ENCODE measurements at regions not wholly inside any gene's neighbourhood (a gene's known extent, or its start where the extent isn't known, plus 50 kb on each side); places are given as distances from the start of the nearest gene placed in this dataset.
"Not testable (repeated sequence)": the region's sequence is repeated elsewhere in the genome, so short reads cannot be mapped to it uniquely, and the experiment has no call there.

DNA sequence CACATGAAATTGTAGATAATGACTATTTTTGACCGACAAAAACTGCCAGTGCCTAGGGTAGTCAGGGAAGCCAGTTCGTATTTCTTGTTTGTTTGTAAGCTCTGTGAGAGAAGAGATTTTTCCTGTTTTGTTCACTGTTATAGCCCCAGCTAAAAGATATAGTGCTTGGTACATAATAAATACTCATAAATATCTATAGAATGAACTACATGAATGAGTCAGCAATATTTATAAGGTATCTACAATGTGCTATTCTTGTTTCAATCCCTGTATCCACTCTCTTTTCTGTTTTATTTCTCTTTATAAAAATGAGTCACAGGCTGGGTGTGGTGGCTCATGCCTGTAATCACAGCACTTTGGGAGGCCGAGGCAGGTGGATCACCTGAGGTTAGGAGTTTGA lies 275.6 kb upstream of the FANCL start:
- no peak for DNase-seq (ENCODE audit: low read depth, low spot score)

GRCh38 chr2:58515827-58516573 lies 274.9 kb upstream of the FANCL start:
- DNase-seq (ENCODE audit: low read depth, low spot score): no peak

DNA sequence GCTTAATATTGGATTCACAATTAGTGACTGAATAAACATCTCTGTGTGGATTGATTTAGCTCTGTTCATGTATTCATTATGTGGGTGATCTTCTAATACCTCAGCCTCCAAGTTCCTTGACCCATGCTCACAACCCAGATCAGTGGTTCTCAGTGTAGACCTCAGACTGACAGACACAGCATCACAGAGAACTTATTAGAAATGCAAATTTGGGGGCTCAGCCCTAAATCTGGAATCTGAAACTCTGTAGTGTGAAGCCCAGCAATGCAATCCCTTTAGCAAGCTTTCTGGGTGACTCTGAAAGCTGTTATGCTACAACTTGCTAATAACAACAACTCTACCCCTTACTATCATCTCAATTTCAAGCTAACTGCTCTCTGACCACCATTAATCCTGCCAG lies 273.1 kb upstream of the FANCL start:
- DNase-seq (ENCODE audit: low read depth, low spot score): no peak

DNA sequence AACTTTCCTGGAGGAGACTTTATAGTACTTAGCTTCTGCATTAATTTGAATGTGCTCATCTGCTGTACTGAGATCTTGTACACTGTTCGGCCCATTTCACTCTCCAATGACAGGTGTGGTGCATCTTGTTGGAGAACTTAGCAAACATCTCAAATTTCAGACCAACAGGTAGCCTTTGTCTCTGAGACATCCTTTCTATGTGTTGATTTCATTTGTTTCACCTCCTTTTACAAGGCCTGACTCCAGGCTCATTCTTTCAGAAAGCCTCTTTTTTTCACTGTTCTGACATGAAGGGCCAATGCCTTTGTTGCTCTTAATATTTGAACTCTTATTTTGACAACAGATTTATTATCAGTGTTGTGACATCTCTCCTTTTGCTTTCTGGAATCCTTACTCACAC lies 271.8 kb upstream of the FANCL start:
- no peak for DNase-seq (ENCODE audit: low read depth, low spot score)

DNA sequence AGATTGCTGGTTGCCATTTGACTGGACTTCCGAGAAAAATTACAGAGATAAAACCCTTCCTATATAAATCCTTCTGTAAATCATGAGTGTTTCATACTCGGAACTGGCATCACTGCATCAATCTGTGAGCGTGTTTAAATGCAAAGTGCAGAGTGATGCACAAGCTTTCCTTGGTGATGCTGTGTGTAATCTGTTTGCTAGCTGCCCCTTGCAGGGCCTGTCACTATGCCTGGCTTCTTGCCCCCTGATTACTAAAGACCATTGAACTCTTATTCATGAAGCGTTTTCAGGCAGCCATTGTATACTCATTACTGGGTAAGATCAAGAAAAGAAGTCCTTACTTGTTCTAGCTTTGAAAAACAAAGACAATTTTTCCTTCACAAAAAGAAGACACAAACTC lies 266.9 kb upstream of the FANCL start:
- DNase-seq (ENCODE audit: low read depth, low spot score): no peak

- DNase-seq (ENCODE audit: low read depth, low spot score): no peak
These were observed 262.8 kb upstream of the FANCL start for GRCh38 chr2:58503918-58504317.

DNA sequence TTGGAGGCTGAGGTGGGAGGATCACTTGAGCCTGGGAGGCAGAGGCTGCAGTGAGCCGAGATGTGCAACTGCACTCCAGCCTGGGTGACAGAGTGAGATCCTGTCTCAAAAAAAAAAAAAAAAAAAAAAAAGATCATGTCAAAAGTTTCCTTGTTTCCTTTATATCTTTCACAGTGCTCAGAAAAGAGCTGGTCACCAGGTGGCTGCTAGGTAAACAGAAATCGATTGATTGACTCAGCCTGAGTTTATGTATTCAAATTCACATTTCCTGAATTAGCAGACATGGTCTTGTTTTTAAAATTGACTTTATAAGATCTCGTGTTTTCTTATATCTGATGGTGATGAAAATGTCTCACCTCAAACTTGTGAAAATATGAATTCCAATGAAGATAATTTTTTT lies 261.8 kb upstream of the FANCL start:
- no peak for DNase-seq (ENCODE audit: low read depth, low spot score)

- DNase-seq (ENCODE audit: low read depth, low spot score): no peak
These were observed 260.4 kb upstream of the FANCL start for GRCh38 chr2:58501371-58502160.

- no peak for DNase-seq (ENCODE audit: low read depth, low spot score)
These were observed 256.0 kb upstream of the FANCL start for GRCh38 chr2:58497168-58497567.

- no peak for DNase-seq (ENCODE audit: low read depth, low spot score)
These were observed 254.7 kb upstream of the FANCL start for GRCh38 chr2:58495806-58496205.

DNA sequence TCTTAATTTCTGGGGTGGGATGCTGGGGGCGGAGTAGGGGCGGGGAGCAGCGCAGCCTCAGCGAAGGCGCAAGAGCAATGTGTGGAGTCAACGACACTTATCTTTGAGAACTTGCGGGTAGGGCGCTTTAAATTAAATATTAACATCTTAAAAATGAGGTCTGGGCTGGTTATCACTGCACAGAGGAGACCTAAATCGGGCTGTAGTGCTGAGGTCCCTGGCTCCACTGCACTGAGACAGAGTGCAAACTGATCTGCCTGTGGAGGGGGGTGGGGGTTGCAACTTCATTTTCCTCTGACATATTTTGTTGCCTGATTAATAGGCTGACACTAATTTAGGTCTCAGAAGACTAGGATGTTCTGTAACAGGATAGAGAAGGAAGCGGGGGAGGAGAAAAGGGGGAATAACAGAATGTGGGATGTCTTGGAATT lies 253.0 kb upstream of the FANCL start:
- no peak for DNase-seq (ENCODE audit: low read depth, low spot score)

DNA sequence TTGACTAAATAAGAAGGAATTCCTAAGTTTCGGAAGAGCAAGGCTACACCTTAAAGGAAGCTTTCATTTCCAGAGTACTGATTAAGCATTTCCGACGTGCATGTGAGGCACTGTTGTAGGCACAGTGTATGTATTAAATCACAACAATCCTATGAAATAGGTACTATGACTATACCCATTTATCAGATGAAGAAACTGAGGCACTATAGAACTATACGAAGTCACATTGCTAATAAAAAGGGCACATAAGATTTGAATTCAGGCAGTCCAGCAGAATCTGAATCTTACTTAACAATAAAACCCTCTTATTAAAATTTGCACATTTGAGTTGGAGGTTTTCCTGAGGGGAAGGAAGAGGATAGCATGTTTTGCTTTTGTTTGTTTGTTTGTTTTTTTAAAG lies 243.5 kb upstream of the FANCL start:
- DNase-seq (ENCODE audit: low read depth, low spot score): no peak

DNA sequence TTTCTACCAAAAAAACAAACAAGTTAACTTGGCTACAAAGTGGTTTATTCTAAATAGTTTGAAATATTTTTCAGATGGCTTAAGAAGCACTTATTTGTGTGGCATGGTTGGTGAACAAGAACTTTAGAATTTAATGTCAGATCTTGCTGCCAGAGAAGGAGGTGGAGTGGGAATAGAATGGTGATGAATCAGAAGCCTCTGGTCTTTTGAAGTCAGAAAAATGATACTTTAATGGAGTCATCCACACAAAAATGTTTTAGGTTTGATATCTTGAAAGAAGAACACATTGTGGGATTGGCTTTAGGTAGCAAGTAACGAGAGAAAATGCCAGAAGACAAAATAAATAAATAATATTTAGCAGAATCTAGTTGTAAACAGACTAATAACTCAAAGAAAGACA lies 243.1 kb upstream of the FANCL start:
- DNase-seq (ENCODE audit: low read depth, low spot score): no peak

DNA sequence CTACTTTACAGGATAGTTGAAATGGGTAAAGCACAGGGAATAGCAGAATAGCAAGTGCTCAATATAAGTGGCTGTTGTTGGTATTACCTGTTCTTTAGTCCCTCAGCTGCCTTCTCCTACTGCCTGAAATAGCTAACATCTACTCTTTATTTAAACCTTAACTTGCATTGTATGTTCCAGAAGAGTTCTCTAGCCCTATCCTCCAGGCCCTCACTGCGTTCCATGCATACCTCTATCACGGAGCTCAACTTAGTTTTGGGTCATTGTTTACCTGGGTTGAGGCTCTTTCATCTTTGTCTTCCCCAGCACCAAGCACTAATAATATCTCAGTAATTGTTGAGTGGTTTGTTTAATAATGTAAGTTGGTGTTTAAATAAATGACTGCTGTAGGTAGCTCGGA lies 242.2 kb upstream of the FANCL start:
- DNase-seq (ENCODE audit: low read depth, low spot score): no peak

GRCh38 chr2:58481670-58482069 lies 240.5 kb upstream of the FANCL start:
- no peak for DNase-seq (ENCODE audit: low read depth, low spot score)

DNA sequence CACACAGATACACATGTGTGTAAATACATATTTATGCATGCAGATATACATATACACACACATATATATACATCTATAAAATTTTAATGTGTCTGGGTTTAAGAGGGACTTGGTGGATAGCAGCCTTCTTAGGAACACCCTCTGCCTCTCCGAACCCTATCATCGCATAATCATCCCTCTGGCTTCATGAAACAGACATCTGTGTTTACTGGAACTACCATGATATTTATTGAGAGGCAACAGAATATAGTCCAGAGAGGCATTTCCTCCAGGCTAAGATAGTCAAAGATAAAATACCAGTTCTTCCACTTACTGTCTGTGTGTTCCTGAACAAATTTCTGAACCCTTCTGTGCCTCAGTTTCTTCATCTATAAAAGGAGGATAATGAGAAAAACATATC lies 239.0 kb upstream of the FANCL start:
- DNase-seq (ENCODE audit: low read depth, low spot score): no peak

- DNase-seq (ENCODE audit: low read depth, low spot score): no peak
These were observed 238.5 kb upstream of the FANCL start for GRCh38 chr2:58479535-58480140.

- DNase-seq (ENCODE audit: low read depth, low spot score): no peak
These were observed 235.4 kb upstream of the FANCL start for GRCh38 chr2:58476556-58476955.

DNA sequence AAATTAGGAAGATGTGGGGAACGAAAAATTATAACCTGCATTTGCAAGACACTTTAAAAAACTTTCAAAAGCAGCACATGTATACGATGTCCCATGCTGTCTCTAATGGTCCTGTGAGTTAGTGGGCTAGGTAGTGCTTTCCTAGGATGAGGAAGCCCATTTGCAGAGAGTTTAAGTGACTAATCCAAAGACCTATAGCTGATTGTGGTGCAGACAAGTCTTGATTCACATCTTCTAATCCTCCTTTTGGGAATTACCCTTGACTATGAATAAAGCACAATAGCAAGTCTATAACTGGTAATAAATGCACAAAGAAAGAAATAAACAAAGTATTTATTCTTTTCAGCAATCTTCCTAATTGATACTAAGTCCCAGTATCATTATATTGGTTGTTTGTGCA lies 234.6 kb upstream of the FANCL start:
- DNase-seq (ENCODE audit: low read depth, low spot score): no peak

GRCh38 chr2:58473165-58473564 lies 232.0 kb upstream of the FANCL start:
- no peak for DNase-seq (ENCODE audit: low read depth, low spot score)

GRCh38 chr2:58466804-58467203 lies 225.7 kb upstream of the FANCL start:
- no peak for DNase-seq (ENCODE audit: low read depth, low spot score)

GRCh38 chr2:58466021-58466420 lies 224.9 kb upstream of the FANCL start:
- DNase-seq (ENCODE audit: low read depth, low spot score): not testable (repeated sequence)

- DNase-seq (ENCODE audit: low read depth, low spot score): no peak
These were observed 219.5 kb upstream of the FANCL start for GRCh38 chr2:58460670-58461069.

All from smooth muscle cell of the brain vasculature (primary cell).